ENCODE measurements at regions not wholly inside any gene's neighbourhood (a gene's known extent, or its start where the extent isn't known, plus 50 kb on each side); places are given as distances from the start of the nearest gene placed in this dataset.

DNA sequence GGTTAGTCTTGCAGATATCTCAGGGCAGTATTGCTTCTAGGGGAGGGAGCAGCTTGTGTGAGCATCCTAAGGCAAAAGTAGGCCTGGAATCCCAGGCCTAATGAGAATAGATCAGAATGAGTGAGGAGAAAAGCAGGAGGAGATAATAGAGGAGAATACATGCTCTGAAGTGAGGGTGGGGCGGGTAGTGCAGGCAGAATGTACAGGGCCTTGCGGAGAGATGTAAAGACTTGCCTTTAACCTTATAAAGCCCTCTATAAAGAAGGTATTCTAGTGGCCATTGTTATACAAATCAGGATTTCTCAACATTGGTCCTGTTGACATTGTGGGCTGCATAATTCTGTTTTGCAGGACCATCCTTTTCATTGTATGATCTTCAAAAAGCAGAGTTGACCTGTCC lies 855.3 kb downstream of the PCDH7 start:
- no peak for DNase-seq
- Histone ChIP-seq H3K9me2 (replicated peaks; ENCODE audit: low read length) (no peaks in the 10 kb centered on the region), H3K79me2 (ENCODE audit: low read length) (no peaks in the 10 kb centered on the region), H3K4me1 (ENCODE audit: insufficient read depth, low read length) (no peaks in the 10 kb centered on the region), H3F3A (ENCODE audit: low read length, unreplicated experiment) (no peaks in the 10 kb centered on the region), H3K9me3 (ENCODE audit: low read length) (no peaks in the 10 kb centered on the region), H3K27ac (ENCODE audit: low read length) (no peak overlapping the region), H3K27me3 (ENCODE audit: low read length) (no peaks in the 10 kb centered on the region), H3K36me3 (ENCODE audit: low read depth, low read length) (no peaks in the 10 kb centered on the region), H3K4me2 (ENCODE audit: low read length) (no peak overlapping the region), H2AFZ (ENCODE audit: low read length) (no peak overlapping the region), H4K20me1 (ENCODE audit: low read length) (no peaks in the 10 kb centered on the region), H3K4me3 (ENCODE audit: low read length) (no peak overlapping the region), H3K9ac (ENCODE audit: low read length) (no peak overlapping the region)
- intact Hi-C loops (cut with micrococcal nuclease): no loop called here
- CTCF ChIA-PET: no interaction called here
- POLR2A ChIA-PET (ENCODE audit: unreplicated experiment): no interaction called here
- no TSS peak for BruUV-seq (replicated peaks)
- no peak for ATAC-seq
- TF ChIP-seq, protein P1, sequence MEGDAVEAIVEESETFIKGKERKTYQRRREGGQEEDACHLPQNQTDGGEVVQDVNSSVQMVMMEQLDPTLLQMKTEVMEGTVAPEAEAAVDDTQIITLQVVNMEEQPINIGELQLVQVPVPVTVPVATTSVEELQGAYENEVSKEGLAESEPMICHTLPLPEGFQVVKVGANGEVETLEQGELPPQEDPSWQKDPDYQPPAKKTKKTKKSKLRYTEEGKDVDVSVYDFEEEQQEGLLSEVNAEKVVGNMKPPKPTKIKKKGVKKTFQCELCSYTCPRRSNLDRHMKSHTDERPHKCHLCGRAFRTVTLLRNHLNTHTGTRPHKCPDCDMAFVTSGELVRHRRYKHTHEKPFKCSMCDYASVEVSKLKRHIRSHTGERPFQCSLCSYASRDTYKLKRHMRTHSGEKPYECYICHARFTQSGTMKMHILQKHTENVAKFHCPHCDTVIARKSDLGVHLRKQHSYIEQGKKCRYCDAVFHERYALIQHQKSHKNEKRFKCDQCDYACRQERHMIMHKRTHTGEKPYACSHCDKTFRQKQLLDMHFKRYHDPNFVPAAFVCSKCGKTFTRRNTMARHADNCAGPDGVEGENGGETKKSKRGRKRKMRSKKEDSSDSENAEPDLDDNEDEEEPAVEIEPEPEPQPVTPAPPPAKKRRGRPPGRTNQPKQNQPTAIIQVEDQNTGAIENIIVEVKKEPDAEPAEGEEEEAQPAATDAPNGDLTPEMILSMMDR (conservative IDR thresholded peaks at IDR 0.05; ENCODE audit: low read depth, low read length): no peak
- TF ChIP-seq EZH2phosphoT487 (IDR thresholded peaks at IDR 0.05; ENCODE audit: borderline replicate concordance, low read length): no peak

DNA sequence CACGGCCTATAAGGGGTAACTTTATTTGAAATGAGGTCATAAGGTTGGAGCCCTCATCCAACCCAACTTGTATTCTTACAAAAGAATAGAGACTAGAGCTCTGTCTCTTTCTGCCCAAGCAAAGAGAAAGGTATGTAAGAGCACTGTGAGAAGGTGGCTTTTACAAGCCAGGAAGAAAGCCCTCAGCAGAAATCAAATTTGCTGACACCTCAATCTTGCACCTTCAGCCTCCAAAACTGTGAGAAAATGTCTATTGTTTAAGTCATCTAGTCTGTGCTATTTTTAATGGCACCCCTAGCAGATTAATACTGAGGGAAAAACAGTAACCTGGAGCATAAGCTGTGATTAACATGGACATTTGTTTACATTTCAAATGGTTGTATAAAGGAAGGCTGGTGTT lies 860.7 kb downstream of the PCDH7 start:
- no peaks in the 10 kb centered on the region for H3K9me2 ChIP-seq (replicated peaks; ENCODE audit: low read length)

DNA sequence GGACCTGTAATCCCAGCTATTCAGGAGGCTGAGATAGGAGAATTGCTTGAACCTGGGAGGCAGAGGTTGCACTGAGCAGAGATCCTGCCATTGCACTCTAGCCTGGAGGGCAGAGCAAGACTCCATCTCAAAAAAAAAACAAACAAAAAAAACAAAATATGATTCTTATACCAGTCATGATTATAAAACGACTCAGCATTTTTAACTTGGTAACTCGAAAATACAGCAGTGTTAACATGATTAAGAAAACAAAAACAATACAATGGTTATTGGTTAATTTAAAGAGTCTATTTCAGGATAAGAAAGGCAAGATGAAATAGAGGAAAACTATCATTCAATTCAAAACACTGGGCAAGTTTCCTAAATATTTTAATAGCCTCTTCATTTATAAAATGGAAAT lies 865.3 kb downstream of the PCDH7 start:
- H3F3A ChIP-seq (ENCODE audit: low read length, unreplicated experiment): no peaks in the 10 kb centered on the region
- H3K4me2 ChIP-seq (ENCODE audit: low read length): no peak overlapping the region
- TF ChIP-seq, protein P1 (conservative IDR thresholded peaks at IDR 0.05; ENCODE audit: low read depth, low read length): no peak
- TF ChIP-seq EZH2phosphoT487 (IDR thresholded peaks at IDR 0.05; ENCODE audit: borderline replicate concordance, low read length) (no peak), EZH2 (IDR thresholded peaks at IDR 0.05; ENCODE audit: low read length, unreplicated experiment) (no peak)
- H3K36me3 ChIP-seq (ENCODE audit: low read depth, low read length): no peaks in the 10 kb centered on the region
- H3K79me2 ChIP-seq (ENCODE audit: low read length): no peaks in the 10 kb centered on the region
- no peak overlapping the region for H3K4me3 ChIP-seq (ENCODE audit: low read length)
- no peaks in the 10 kb centered on the region for H3K27me3 ChIP-seq (ENCODE audit: low read length)
- no peak for ATAC-seq
- intact Hi-C loops (cut with micrococcal nuclease): no loop called here
- no peak overlapping the region for H2AFZ ChIP-seq (ENCODE audit: low read length)
- no TSS peak for BruUV-seq (replicated peaks)
- no peak overlapping the region for H3K27ac ChIP-seq (ENCODE audit: low read length)
- no peaks in the 10 kb centered on the region for H4K20me1 ChIP-seq (ENCODE audit: low read length)
- no peaks in the 10 kb centered on the region for H3K9me3 ChIP-seq (ENCODE audit: low read length)
- DNase-seq: no peak
- POLR2A ChIA-PET (ENCODE audit: unreplicated experiment): no interaction called here
- H3K4me1 ChIP-seq (ENCODE audit: insufficient read depth, low read length): no peaks in the 10 kb centered on the region
- no peaks in the 10 kb centered on the region for H3K9me2 ChIP-seq (replicated peaks; ENCODE audit: low read length)
- H3K9ac ChIP-seq (ENCODE audit: low read length): no peak overlapping the region
- CTCF ChIA-PET: no interaction called here

More for the DNA sequence above, 860.7 kb downstream of the PCDH7 start:
- no peak overlapping the region for H2AFZ ChIP-seq (ENCODE audit: low read length)
- intact Hi-C loops (cut with micrococcal nuclease): no loop called here
- no peak overlapping the region for H3K4me3 ChIP-seq (ENCODE audit: low read length)
- no peaks in the 10 kb centered on the region for H3K36me3 ChIP-seq (ENCODE audit: low read depth, low read length)
- H3K27ac ChIP-seq (ENCODE audit: low read length): no peak overlapping the region
- H3K4me1 ChIP-seq (ENCODE audit: insufficient read depth, low read length): no peaks in the 10 kb centered on the region
- ChIA-PET CTCF (no interaction called here), POLR2A (ENCODE audit: unreplicated experiment) (no interaction called here)
- ATAC-seq: no peak
- no peak for DNase-seq
- H3K9ac ChIP-seq (ENCODE audit: low read length): no peak overlapping the region
- TF ChIP-seq EZH2phosphoT487 (IDR thresholded peaks at IDR 0.05; ENCODE audit: borderline replicate concordance, low read length) (no peak), EZH2 (IDR thresholded peaks at IDR 0.05; ENCODE audit: low read length, unreplicated experiment) (no peak)
- TF ChIP-seq, protein P1 (conservative IDR thresholded peaks at IDR 0.05; ENCODE audit: low read depth, low read length): no peak
- no peaks in the 10 kb centered on the region for H3K9me3 ChIP-seq (ENCODE audit: low read length)
- H3K4me2 ChIP-seq (ENCODE audit: low read length): no peak overlapping the region
- H3F3A ChIP-seq (ENCODE audit: low read length, unreplicated experiment): no peaks in the 10 kb centered on the region
- H3K79me2 ChIP-seq (ENCODE audit: low read length): no peaks in the 10 kb centered on the region
- H3K27me3 ChIP-seq (ENCODE audit: low read length): no peaks in the 10 kb centered on the region
- H4K20me1 ChIP-seq (ENCODE audit: low read length): no peaks in the 10 kb centered on the region
- no TSS peak for BruUV-seq (replicated peaks)
